HG02970 (cell line): ENCODE measurements at regions not wholly inside any gene's neighbourhood (a gene's known extent, or its start where the extent isn't known, plus 50 kb on each side); places are given as distances from the start of the nearest gene placed in this dataset.
"Not testable (repeated sequence)": the region's sequence is repeated elsewhere in the genome, so short reads cannot be mapped to it uniquely, and the experiment has no call there.

ENCODE experiments used
- ATAC-seq: cut with Tn5 transposase; IDR thresholded peaks from one replicate; pipeline ENCODE4 v1.9.1; 2021; ENCODE audit warnings: mild to moderate bottlenecking, moderate library complexity, moderate number of reproducible peaks; ENCODE audit not compliant: unreplicated experiment, low FRiP score

- ATAC-seq: not testable (repeated sequence)
Measured at GRCh38 chr6:105686793-105687192, 283.9 kb upstream of the PREP start.

GRCh38 chr6:105681061-105681460 is 278.2 kb upstream of the PREP start:
- no peak for ATAC-seq

DNA sequence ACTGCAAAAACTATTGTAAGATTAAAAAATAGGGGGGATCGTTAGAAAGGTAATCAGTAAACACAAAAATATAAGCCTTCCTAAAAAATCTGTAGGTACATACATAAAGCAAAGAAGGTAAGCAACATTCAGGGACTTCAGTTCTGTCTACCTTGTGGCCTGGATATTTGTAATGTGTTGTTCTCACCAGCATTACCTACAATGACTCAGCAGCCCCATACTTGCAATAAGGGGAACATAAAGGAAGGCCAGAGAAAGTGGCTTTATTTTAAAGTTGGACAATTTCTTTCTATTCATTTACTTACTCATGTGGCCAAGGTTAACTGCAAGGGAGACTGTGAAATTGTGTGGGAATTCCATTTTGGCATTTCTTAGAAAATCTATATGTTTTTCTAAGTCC is 277.2 kb upstream of the PREP start:
- no peak for ATAC-seq

DNA sequence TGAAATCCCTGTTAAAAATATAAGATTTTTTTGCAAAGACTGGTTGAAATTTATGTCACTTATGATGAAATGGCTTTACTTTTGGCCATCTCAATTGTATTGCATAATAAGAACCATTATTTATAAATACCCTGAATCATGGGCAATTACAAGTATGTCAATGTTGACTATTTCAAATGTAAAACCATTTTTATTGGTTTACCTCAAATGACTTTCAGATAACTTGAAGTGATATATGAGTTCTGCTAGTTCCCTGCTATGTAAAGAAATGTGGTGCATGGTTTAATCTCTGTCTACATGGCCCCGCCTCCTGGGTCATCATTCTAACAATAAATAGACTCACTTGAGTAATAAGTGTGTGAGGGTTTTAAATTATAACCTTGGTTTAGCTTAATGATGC is 275.6 kb upstream of the PREP start:
- no peak for ATAC-seq

- no peak for ATAC-seq
Measured at GRCh38 chr6:105677671-105678475, 275.0 kb upstream of the PREP start.

- ATAC-seq: no peak
Measured at GRCh38 chr6:105676857-105677256, 274.0 kb upstream of the PREP start.

GRCh38 chr6:105675715-105676397 is 273.0 kb upstream of the PREP start:
- ATAC-seq: no peak

- ATAC-seq: not testable (repeated sequence)
Measured at GRCh38 chr6:105672856-105673538, 270.1 kb upstream of the PREP start.

DNA sequence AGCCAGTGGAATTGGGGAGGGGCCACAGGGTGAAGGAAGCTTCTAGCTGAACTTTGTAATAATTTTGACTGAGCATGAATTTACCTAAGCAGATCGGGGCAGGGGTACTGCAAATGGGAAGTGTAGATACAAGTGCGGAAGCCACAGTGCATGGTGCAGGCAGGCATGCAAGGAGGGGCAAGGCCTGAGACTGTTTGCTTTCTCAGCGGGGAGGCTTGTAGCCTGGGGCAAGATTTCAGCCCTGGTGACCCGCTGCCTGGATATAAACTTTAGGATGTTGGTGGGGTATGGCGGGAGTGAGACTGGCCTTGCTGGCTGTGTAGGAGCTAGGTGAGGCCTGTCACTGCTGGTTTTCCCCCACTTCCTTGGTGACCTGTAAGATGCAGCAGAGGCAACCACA is 266.4 kb upstream of the PREP start:
- ATAC-seq: no peak

DNA sequence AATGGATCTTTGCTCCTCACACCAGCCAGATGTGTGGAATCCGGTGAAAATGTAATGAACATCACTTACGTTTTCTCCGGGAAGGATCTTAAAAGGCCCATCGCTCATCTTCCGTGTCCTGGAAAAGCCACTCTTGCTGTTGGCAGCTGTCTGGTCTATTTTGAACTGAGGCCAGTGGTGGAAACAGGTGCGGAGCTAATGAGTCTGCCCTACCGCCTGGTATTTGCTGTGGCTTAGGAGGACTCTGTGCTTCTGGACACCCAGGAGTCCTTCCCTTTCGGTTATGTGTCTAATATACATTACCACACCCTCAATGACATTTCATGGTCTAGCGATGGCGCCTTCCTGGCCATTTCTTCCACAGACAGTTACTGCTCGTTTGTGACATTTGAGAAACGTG is 264.2 kb upstream of the PREP start:
- ATAC-seq: no peak

GRCh38 chr6:105664931-105665330 is 262.0 kb upstream of the PREP start:
- ATAC-seq: no peak

GRCh38 chr6:105651969-105652368 is 249.1 kb upstream of the PREP start:
- ATAC-seq: no peak

DNA sequence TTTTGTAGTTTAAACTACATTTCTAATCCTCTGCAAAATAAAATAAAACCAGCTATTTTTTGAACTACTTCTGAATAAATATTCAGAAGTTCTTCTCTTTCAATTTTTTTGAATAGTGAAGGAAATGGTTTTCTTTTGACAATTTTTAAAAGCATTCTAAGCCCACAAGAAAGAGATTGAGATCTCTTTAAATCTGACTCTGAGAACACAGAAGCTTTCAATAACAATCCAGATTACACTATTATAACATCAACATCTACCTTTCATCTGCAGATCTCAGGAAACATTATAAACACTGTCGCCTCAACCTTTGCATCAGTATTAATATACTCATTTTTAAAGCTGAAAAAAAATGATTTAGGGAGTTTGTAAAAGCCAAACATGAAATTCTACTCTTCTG is 247.5 kb upstream of the PREP start:
- no peak for ATAC-seq

DNA sequence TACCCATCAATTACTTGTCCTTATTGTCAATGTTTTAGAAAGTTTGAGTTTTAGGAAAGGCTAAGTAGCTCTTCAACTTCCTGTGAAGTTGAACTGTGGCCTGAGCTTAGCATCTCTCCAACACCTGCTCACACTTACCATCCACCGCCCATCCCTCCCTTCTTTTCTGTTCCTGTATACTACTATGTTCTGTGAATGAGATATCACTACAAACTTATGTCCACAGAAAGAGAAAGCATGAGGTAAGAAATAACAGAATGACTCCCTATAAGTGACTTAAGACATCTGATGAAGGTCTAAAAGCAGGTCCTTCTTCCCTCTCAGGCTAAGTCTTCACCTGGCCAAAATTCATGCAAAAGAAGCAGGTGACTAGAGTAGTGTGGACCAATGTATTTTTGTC is 246.3 kb upstream of the PREP start:
- ATAC-seq: no peak

DNA sequence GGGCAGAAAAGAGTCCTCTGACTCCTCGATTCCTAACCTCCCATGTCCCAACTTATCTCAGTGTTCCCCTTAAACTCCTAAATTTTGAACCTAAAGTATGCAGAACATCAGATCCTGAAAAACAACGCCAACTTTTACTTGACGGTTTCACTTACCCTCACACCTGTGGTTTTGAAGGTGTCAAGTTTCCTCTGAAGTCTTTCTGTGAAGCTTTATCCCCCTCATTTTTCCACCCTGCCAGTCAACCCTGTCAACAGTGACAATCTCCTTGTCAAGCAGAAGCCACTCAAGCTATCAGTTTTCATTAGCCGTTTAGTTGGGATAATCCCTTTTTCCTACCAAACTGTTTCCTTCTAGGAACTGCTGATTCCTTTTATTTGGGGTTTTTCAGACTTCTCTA is 245.4 kb upstream of the PREP start:
- ATAC-seq: no peak

DNA sequence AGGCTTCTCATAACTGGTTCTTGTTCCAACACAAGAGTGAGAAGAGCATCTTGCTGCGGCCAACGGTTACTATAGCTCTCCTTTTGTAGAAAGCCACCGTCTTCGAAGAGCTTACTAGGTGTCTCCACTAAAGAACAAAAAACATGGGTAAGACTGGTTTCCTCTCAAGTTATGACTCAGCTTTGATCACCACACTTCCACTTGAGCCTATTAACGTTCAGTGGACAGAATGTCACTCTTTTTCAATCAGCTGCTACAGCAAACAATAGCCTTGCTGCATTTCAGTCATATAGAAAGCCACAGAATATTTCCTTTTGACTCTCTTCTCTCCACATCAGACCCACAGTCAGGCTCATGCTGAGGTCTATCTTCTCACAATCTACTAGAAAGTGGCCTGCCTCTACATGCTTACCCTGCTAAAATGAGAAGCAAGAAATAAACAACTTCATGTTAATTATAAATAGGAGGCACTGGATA is 243.5 kb upstream of the PREP start:
- ATAC-seq: peak; percentile 95

- no peak for ATAC-seq
Measured at GRCh38 chr6:105645958-105646357, 243.1 kb upstream of the PREP start.

DNA sequence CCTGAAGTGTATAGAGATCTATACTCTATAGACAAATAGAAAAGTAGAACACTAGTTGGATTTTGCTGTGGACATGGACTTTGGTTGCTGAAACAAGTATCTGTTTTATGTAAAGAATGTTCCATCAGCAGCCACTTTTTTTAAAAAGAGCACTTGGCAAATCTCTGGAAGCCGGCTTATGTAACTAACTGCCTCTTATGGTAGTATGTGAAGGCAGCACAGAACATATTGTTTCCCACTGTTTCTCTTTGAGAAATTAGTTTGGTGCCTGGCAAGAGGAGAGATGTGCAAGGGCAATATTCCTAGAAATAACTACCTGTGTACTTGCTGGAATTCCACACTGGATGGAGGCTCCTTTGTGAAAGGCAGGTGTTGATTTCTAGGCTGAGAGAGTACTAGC is 242.3 kb upstream of the PREP start:
- ATAC-seq: no peak

DNA sequence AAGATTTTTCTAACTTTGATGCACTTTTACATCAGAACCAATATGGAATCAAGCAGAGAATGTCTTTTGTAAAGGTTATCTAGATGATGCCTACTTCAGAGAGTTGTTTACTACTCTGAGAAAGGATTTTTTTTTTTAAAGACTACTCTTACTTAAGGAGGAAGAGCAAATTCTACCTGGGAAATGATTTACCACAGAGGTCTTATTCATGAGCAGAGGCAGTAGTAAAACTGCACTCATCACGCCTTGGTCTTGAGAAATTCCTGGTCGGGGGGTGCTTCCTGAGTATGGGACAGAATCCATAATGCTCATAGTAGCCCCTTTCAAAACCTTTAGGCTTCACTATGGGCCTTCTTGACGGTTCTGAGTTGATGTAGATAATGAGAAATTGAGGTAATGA is 241.8 kb upstream of the PREP start:
- no peak for ATAC-seq

DNA sequence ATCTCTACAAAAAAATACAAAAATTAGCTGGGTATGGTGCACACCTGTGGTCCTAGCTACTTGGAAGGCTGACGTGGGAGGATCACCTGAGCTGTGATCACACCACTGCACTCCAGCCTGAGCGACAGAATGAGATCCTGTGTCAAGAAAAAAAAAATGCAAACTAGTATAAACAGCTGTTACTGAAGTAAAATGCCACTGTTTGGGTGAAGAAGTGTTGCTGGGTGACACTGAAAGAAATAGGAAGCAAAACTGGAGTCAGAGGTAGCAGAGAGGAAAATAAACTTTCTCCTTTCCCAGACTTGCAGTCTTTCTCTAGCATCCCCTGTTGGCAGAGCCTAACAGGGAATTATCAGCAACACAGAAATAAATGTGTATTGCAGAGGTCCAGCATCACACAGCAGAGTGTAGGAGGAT is 241.2 kb upstream of the PREP start:
- ATAC-seq: no peak

- no peak for ATAC-seq
Measured at GRCh38 chr6:105642708-105643107, 239.8 kb upstream of the PREP start.
